H1 (cell line): ENCODE measurements at regions not wholly inside any gene's neighbourhood (a gene's known extent, or its start where the extent isn't known, plus 50 kb on each side); places are given as distances from the start of the nearest gene placed in this dataset.

Source experiments
- CTCF ChIA-PET: fragments of 300-600 bp; sonication (Branson Sonifier 250); formaldehyde crosslinking; loops from one replicate; lab custom pipeline; 2021; ENCODE audit not compliant: partially characterized antibody; lab: Charles Lee
- POLR2A ChIA-PET: fragments of 300-600 bp; sonication (Branson Sonifier 250); formaldehyde crosslinking; loops from one replicate; lab custom pipeline; 2021; ENCODE audit warnings: inconsistent platforms; ENCODE audit not compliant: partially characterized antibody; lab: Charles Lee
- DNase-seq, 2 experiments: peaks; one replicate each; pipeline versions ENCODE4 v3.0.0 to v3.0.0-alpha.2; 2010 to 2022; ENCODE audit warnings: low spot score in 2 of 2, low read depth in 1 of 2, mixed read lengths in 1 of 2
- FAIRE-seq: peaks from 2 replicates; lab custom pipeline; 2011; peaks lifted over from hg19 to GRCh38; lab: Jason Lieb, UNC
- H2AFZ ChIP-seq: 2 replicates; pipeline ENCODE4 v1.8.1; 2012; ENCODE audit warnings: low read length, inconsistent platforms
- H2AK5ac ChIP-seq: 2 replicates; pipeline ENCODE4 v1.6.1; 2013; ENCODE audit warnings: low read depth, low read length
- H2BK120ac ChIP-seq: replicated peaks from 2 replicates; pipeline ENCODE3; 2013; ENCODE audit warnings: low read depth, low read length, inconsistent platforms
- H2BK12ac ChIP-seq: 2 replicates; pipeline ENCODE4 v1.6.1; 2013; ENCODE audit warnings: low read depth, low read length
- H2BK15ac ChIP-seq: 2 replicates; pipeline ENCODE4 v1.6.1; 2013; ENCODE audit warnings: low read length
- H2BK20ac ChIP-seq: 2 replicates; pipeline ENCODE4 v1.6.1; 2013; ENCODE audit warnings: low read length
- H2BK5ac ChIP-seq: 2 replicates; pipeline ENCODE4 v1.6.1; 2013; ENCODE audit warnings: low read depth, low read length
- H3K14ac ChIP-seq: 2 replicates; pipeline ENCODE4 v1.6.1; 2013; ENCODE audit warnings: inconsistent platforms; ENCODE audit not compliant: insufficient read length
- H3K18ac ChIP-seq: 2 replicates; pipeline ENCODE4 v1.6.1; 2013; ENCODE audit warnings: low read length; ENCODE audit errors: extremely low read depth
- H3K23ac ChIP-seq: 2 replicates; pipeline ENCODE4 v1.6.1; 2013; ENCODE audit warnings: inconsistent platforms; ENCODE audit not compliant: insufficient read length
- H3K23me2 ChIP-seq: 2 replicates; pipeline ENCODE4 v1.6.1; 2013; ENCODE audit warnings: low read depth, low read length
- H3K27ac ChIP-seq: 2 replicates; pipeline ENCODE4 v1.6.1; 2011; ENCODE audit warnings: low read depth, low read length, inconsistent platforms
- H3K27me3 ChIP-seq, 4 experiments: replicated peaks in 1 of 4; 1 replicate in 1 of 4; 2 replicates in 3 of 4; pipeline versions ENCODE4 v1.6.1 to v1.8.1; 2011 to 2013; ENCODE audit warnings: low read length in 3 of 4, mild to moderate bottlenecking in 3 of 4, inconsistent platforms in 2 of 4, mixed read lengths in 2 of 4, moderate library complexity in 1 of 4; ENCODE audit not compliant: control insufficient read depth in 3 of 4, insufficient read depth in 3 of 4; ENCODE audit errors: extremely low read depth in 1 of 4
- H3K36me3 ChIP-seq, 4 experiments: 2 replicates each; pipeline versions ENCODE4 v1.6.1 to v1.8.1; 2011 to 2013; ENCODE audit warnings: mild to moderate bottlenecking in 4 of 4, low read length in 3 of 4, moderate library complexity in 2 of 4, control low read depth in 1 of 4, inconsistent platforms in 1 of 4; ENCODE audit not compliant: insufficient read depth in 4 of 4, control insufficient read depth in 2 of 4
- H3K4ac ChIP-seq: replicated peaks from 2 replicates; pipeline ENCODE3; 2013; ENCODE audit warnings: low read length, low read depth, mixed read lengths, inconsistent platforms; ENCODE audit not compliant: insufficient read length
- H3K4me1 ChIP-seq, 4 experiments: replicated peaks in 1 of 4; 1 replicate in 1 of 4; 2 replicates in 3 of 4; pipeline versions ENCODE4 v1.6.1 to v1.8.1; 2011 to 2013; ENCODE audit warnings: low read length in 3 of 4, inconsistent platforms in 2 of 4, mixed read lengths in 1 of 4; ENCODE audit not compliant: insufficient read depth in 4 of 4, control insufficient read depth in 3 of 4
- H3K4me2 ChIP-seq, 2 experiments: 2 replicates each; pipeline versions ENCODE4 v1.6.1 to v1.8.1; 2011 to 2013; ENCODE audit warnings: low read depth in 2 of 2, low read length in 2 of 2, control low read depth in 1 of 2, inconsistent platforms in 1 of 2, mild to moderate bottlenecking in 1 of 2; ENCODE audit not compliant: insufficient read depth in 1 of 2
- H3K4me3 ChIP-seq, 4 experiments: fragments of 200-600, 300-600 bp in 1 of 4; sonication (generic), shearing (Covaris generic), sonication (Bioruptor Twin) in 1 of 4; 2 replicates each; pipeline versions ENCODE4 v1.5.1 to v1.8.1; 2011 to 2016; ENCODE audit warnings: low read length in 4 of 4, low read depth in 3 of 4, control low read depth in 2 of 4, inconsistent platforms in 2 of 4, mild to moderate bottlenecking in 2 of 4, mixed read lengths in 1 of 4, moderate library complexity in 1 of 4; ENCODE audit not compliant: insufficient read depth in 2 of 4; ENCODE audit errors: extremely low read depth in 1 of 4
- H3K56ac ChIP-seq: replicated peaks from 2 replicates; pipeline ENCODE3; 2013; ENCODE audit warnings: low read depth, mild to moderate bottlenecking, mixed read lengths, low read length, inconsistent platforms; ENCODE audit not compliant: insufficient read length
- H3K79me1 ChIP-seq: 2 replicates; pipeline ENCODE4 v1.6.1; 2013; ENCODE audit warnings: low read depth, low read length, control low read depth
- H3K79me2 ChIP-seq, 2 experiments: 2 replicates each; pipeline versions ENCODE4 v1.6.1 to v1.8.1; 2012 to 2013; ENCODE audit warnings: low read length in 2 of 2, mild to moderate bottlenecking in 2 of 2, inconsistent platforms in 1 of 2; ENCODE audit not compliant: insufficient read depth in 2 of 2, control insufficient read depth in 1 of 2
- H3K9ac ChIP-seq, 4 experiments: replicated peaks in 1 of 4; 1 replicate in 1 of 4; 2 replicates in 3 of 4; pipeline versions ENCODE4 v1.6.1 to v1.8.1; 2011 to 2013; ENCODE audit warnings: low read depth in 3 of 4, low read length in 3 of 4, control low read depth in 2 of 4, mild to moderate bottlenecking in 2 of 4, moderate library complexity in 2 of 4, inconsistent platforms in 1 of 4; ENCODE audit errors: extremely low read depth in 1 of 4
- H3K9me3 ChIP-seq, 2 experiments: 2 replicates each; pipeline versions ENCODE4 v1.6.1 to v1.8.1; 2012 to 2013; ENCODE audit warnings: mild to moderate bottlenecking in 2 of 2, moderate library complexity in 2 of 2, control low read depth in 1 of 2, inconsistent platforms in 1 of 2, low read depth in 1 of 2, low read length in 1 of 2, mixed read lengths in 1 of 2; ENCODE audit not compliant: insufficient read depth in 2 of 2
- H4K20me1 ChIP-seq, 2 experiments: replicated peaks in 1 of 2; 2 replicates each; pipeline versions ENCODE3 to v1.8.1; 2011 to 2013; ENCODE audit warnings: inconsistent platforms in 2 of 2, low read length in 2 of 2, mild to moderate bottlenecking in 1 of 2; ENCODE audit not compliant: insufficient read depth in 2 of 2, control insufficient read depth in 1 of 2
- H4K5ac ChIP-seq: 2 replicates; pipeline ENCODE4 v1.6.1; 2013; ENCODE audit warnings: low read length, low read depth, mixed read lengths, inconsistent platforms; ENCODE audit not compliant: insufficient read length
- H4K8ac ChIP-seq: 2 replicates; pipeline ENCODE4 v1.8.0; 2013; ENCODE audit warnings: mild to moderate bottlenecking, moderate library complexity, low read length, inconsistent platforms; ENCODE audit not compliant: insufficient read depth; ENCODE audit errors: extremely low read depth
- H4K91ac ChIP-seq: replicated peaks from 2 replicates; pipeline ENCODE3; 2013; ENCODE audit warnings: low read length, mixed read lengths, inconsistent platforms; ENCODE audit not compliant: insufficient read length
- BRCA1 ChIP-seq: IDR thresholded peaks from 2 replicates; pipeline ENCODE4 v1.6.1; 2012; ENCODE audit warnings: low read depth, low read length, improper control_type of control experiment
- CBX8 ChIP-seq: fragments of 300-800, 300-1000 bp; sonication (generic); IDR thresholded peaks from 2 replicates; pipeline ENCODE4 v1.7.1; 2016; ENCODE audit warnings: low read depth, low read length, borderline replicate concordance
- CREB1 ChIP-seq: IDR thresholded peaks from 2 replicates; pipeline ENCODE4 v1.6.1; 2012; ENCODE audit warnings: inconsistent platforms
- EZH2 ChIP-seq: fragments of 200-600 bp; sonication (generic); IDR thresholded peaks from 2 replicates; pipeline ENCODE4 v1.7.1; 2012; ENCODE audit warnings: low read depth, mild to moderate bottlenecking, moderate library complexity, low read length, inconsistent platforms; ENCODE audit not compliant: severe bottlenecking
- KDM5A ChIP-seq: fragments of 200-600 bp; IDR thresholded peaks from 2 replicates; pipeline ENCODE4 v1.7.1; 2012; ENCODE audit warnings: mild to moderate bottlenecking, low read length, inconsistent platforms, mixed read lengths
- RXRA ChIP-seq: IDR thresholded peaks from 2 replicates; pipeline ENCODE4 v1.6.1; 2011; ENCODE audit warnings: low read depth, mild to moderate bottlenecking, low read length, moderate library complexity; ENCODE audit not compliant: insufficient read depth
- SIN3A ChIP-seq, 2 experiments: IDR thresholded peaks in 1 of 2; conservative IDR thresholded peaks in 1 of 2; 2 replicates each; pipeline ENCODE4 v1.6.1; 2011 to 2012; ENCODE audit warnings: low read length in 2 of 2, improper control_type of control experiment in 1 of 2, low read depth in 1 of 2, mild to moderate bottlenecking in 1 of 2
- SP2 ChIP-seq: IDR thresholded peaks from 2 replicates; pipeline ENCODE4 v1.6.1; 2012; ENCODE audit warnings: mild to moderate bottlenecking, low read length, inconsistent platforms
- TAF1 ChIP-seq: IDR thresholded peaks from 2 replicates; pipeline ENCODE4 v1.6.1; 2011; ENCODE audit warnings: mild to moderate bottlenecking, low read depth, low read length
- ZNF274 ChIP-seq: IDR thresholded peaks from 2 replicates; pipeline ENCODE4 v1.7.0; 2012; ENCODE audit warnings: low read length, borderline replicate concordance; ENCODE audit errors: extremely low read depth
- WGBS, 2 experiments: shearing (Covaris generic) in 1 of 2; methylation state at CpG; one replicate each; pipeline versions ENCODE4 v1.1.6 to v1.1.7; 2013 to 2015; ENCODE audit warnings: low lambda C conversion rate in 2 of 2, mixed read lengths in 2 of 2, inconsistent platforms in 1 of 2, low coverage in 1 of 2, missing lambda C conversion rate in 1 of 2; ENCODE audit not compliant: insufficient replicate concordance in 2 of 2, insufficient coverage in 1 of 2, insufficient read length in 1 of 2; ENCODE audit errors: extremely low coverage in 1 of 2, missing lambda C conversion rate in 1 of 2; 5-methylcytosine and 5-hydroxymethylcytosine counted together
- TF ChIP-seq, protein P1 (sequence below): IDR thresholded peaks from 2 replicates; pipeline ENCODE4 v1.6.1; 2012; ENCODE audit warnings: inconsistent platforms
- TF ChIP-seq, protein P2 (sequence below): IDR thresholded peaks from 2 replicates; pipeline ENCODE4 v1.6.1; 2011; ENCODE audit warnings: low read length, improper control_type of control experiment

DNA sequence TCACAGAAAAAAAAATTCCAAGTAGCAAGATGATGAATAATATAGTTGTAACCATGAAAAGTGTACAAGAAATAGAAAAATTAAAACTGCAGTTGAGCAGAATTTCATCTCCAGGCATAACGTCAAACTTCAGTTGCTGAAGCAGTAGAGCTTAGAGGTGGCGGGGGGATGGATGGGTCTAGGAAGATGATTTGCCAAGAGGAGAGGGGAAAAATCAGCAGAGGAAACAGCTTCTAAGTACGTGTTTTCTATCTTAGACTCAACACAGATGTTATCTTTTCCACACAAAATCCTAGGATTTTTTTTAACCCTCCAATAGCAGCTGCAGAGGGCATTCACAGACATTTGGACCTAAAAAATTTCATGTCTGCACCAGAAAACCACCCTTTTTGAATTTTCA is 136.0 kb downstream of the OPN5 start:
- no peak overlapping the region for H4K8ac ChIP-seq
- no peaks in the 10 kb centered on the region for H3K79me2 ChIP-seq
- TF ChIP-seq EZH2 (no peak), KDM5A (no peak), CREB1 (no peak), SIN3A (conservative IDR thresholded peaks at IDR 0.05 in 1 of 2, IDR thresholded peaks at IDR 0.05 in 1 of 2; ENCODE audit: low read depth in 1 of 2, low read length in 2 of 2) (no peak), SP2 (no peak), BRCA1 (no peak), TAF1 (no peak), CBX8 (no peak), RXRA (no peak), ZNF274 (no peak)
- TF ChIP-seq, protein P1, sequence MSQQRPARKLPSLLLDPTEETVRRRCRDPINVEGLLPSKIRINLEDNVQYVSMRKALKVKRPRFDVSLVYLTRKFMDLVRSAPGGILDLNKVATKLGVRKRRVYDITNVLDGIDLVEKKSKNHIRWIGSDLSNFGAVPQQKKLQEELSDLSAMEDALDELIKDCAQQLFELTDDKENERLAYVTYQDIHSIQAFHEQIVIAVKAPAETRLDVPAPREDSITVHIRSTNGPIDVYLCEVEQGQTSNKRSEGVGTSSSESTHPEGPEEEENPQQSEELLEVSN: no peak
- TF ChIP-seq, protein P2, sequence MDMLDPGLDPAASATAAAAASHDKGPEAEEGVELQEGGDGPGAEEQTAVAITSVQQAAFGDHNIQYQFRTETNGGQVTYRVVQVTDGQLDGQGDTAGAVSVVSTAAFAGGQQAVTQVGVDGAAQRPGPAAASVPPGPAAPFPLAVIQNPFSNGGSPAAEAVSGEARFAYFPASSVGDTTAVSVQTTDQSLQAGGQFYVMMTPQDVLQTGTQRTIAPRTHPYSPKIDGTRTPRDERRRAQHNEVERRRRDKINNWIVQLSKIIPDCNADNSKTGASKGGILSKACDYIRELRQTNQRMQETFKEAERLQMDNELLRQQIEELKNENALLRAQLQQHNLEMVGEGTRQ: no peak
- TF ChIP-seq, all 59 proteins: peak for 0
- no peaks in the 10 kb centered on the region for H3K23me2 ChIP-seq
- no peak overlapping the region for H2BK5ac ChIP-seq
- ChIA-PET POLR2A (no interaction called here), CTCF (interaction anchor here (1.1 kb wide), 1 partner anchor 9 kb away, joined by 4 read pairs; no protein-coding TSS in a partner anchor)
- H4K20me1 ChIP-seq: no peaks in the 10 kb centered on the region
- H3K23ac ChIP-seq: no peak overlapping the region
- H2BK120ac ChIP-seq: no peak overlapping the region
- H3K27me3 ChIP-seq: no peaks in the 10 kb centered on the region
- H3K9me3 ChIP-seq: no peaks in the 10 kb centered on the region
- no peak overlapping the region for H3K18ac ChIP-seq
- no peak overlapping the region for H2BK20ac ChIP-seq
- H2BK12ac ChIP-seq: no peak overlapping the region
- FAIRE-seq: no peak
- H3K4me2 ChIP-seq: no peak overlapping the region
- no peak overlapping the region for H3K4me3 ChIP-seq
- no peak overlapping the region for H2AFZ ChIP-seq
- no peaks in the 10 kb centered on the region for H3K79me1 ChIP-seq
- H3K9ac ChIP-seq: no peak overlapping the region
- H3K14ac ChIP-seq: no peak overlapping the region
- H2BK15ac ChIP-seq: no peak overlapping the region
- no peak overlapping the region for H4K91ac ChIP-seq
- H4K5ac ChIP-seq: no peak overlapping the region
- no peak overlapping the region for H3K56ac ChIP-seq
- H3K36me3 ChIP-seq: no peaks in the 10 kb centered on the region
- H3K4me1 ChIP-seq: peaks cover 0 to 7% (median 3%) of the 10 kb centered on the region in 4 experiments; a peak in 2 of 7 replicates
- 93% methylated on average over 3 of the region's 3 CpGs; no CpG with 5 or more reads in 1 of the 2 experiments for WGBS, 2 experiments
- H2AK5ac ChIP-seq: no peak overlapping the region
- no peak for DNase-seq
- H3K27ac ChIP-seq: no peak overlapping the region
- no peak overlapping the region for H3K4ac ChIP-seq
